ENCODE measurements at regions not wholly inside any gene's neighbourhood (a gene's known extent, or its start where the extent isn't known, plus 50 kb on each side); places are given as distances from the start of the nearest gene placed in this dataset.
"Not testable (repeated sequence)": the region's sequence is repeated elsewhere in the genome, so short reads cannot be mapped to it uniquely, and the experiment has no call there.

GRCh38 chr2:167732326-167732725, 515.1 kb downstream of the STK39 start:
- FAIRE-seq: no peak
- TF ChIP-seq POLR2A (IDR thresholded peaks at IDR 0.05; ENCODE audit: low read depth, low read length): no peak

DNA sequence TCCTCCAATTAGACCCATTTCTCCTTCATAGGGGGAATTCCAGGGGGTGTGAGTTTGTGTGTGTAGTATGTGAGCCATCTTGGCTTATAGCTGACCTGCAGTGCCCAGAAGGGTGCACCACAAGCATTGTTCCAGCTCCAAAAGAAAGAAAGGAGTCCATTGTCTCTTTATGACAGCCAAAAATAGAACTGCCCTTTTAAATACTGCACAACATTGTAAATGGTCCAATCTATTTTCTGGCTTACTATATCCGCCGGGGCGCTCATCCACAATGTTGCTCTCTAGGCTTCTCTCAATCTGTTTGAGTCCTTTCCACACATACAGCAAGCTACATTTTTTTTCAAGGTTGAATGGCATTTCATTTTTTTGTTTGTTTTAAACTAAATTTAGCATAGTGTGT, 517.5 kb downstream of the STK39 start:
- no peak for FAIRE-seq
- TF ChIP-seq POLR2A (IDR thresholded peaks at IDR 0.05; ENCODE audit: low read depth, low read length): no peak
- no peak for DNase-seq (ENCODE audit: insufficient read length, low spot score)

More at GRCh38 chr2:167732326-167732725, 515.1 kb downstream of the STK39 start:
- no peak for DNase-seq (ENCODE audit: insufficient read length, low spot score)

DNA sequence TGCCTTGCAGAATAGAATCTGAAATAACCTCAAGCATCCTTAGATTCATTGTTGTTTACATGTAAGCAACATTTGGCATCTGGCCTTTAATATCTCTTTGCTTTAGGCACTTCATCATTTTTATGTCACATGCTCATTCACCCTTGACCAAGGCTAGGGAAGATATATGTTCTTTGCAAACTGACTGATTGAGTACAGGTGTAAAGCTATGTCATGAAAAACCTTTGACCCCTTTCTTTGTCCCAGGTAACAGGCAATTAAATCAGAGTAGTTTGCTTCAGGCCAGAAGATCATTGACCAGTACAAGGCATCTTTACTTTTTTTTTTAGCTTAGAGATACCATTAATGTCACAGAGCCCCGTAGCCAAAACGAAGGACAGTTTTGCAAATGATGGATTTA, 520.6 kb downstream of the STK39 start:
- TF ChIP-seq POLR2A (IDR thresholded peaks at IDR 0.05; ENCODE audit: low read depth, low read length): no peak
- no peak for FAIRE-seq

DNA sequence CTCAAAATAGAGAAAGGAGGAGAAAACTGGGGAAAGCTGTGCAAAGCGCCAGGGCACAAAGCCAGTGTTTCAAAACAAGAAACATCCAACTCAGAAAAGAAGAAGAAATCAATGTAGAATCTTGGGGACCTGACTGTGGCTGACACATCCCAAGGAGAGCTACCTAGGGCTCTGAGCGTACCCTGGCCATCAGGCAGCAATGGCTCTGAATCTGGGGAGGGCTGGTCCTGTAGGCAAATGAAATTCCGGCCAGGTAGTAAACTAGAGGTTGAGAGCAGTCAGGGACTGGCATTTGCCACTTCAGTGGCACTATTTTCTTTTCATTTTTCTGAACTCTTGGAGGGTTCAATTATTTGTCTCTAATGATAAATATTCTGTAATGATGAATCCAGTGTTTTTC, 525.8 kb downstream of the STK39 start:
- DNase-seq (ENCODE audit: insufficient read length, low spot score): no peak
- TF ChIP-seq POLR2A (IDR thresholded peaks at IDR 0.05; ENCODE audit: low read depth, low read length): no peak
- no peak for FAIRE-seq

More for the DNA sequence above, 520.6 kb downstream of the STK39 start:
- no peak for DNase-seq (ENCODE audit: insufficient read length, low spot score)

DNA sequence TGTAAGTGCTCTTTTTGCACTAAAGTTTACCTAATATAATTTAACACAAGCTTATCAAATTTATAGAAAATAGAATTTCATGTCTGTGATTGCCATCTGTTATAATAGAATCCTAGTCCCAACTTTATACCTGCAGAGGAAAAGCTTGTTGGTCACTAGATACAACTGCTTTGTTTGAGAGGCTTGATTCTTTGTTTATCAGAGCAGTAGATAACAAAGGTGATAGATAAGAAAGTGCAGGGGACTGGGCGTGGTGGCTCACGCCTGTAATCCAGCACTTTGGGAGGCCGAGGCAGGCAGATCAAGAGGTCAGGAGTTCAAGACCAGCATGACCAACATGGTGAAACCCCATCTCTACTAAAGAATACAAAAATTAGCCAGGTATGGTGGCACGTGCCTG, 528.0 kb downstream of the STK39 start:
- FAIRE-seq (no peak), DNase-seq (ENCODE audit: insufficient read length, low spot score) (no peak)
- TF ChIP-seq POLR2A (IDR thresholded peaks at IDR 0.05; ENCODE audit: low read depth, low read length): no peak

- DNase-seq (ENCODE audit: insufficient read length, low spot score) (no peak), FAIRE-seq (no peak)
- no peak for TF ChIP-seq POLR2A (IDR thresholded peaks at IDR 0.05; ENCODE audit: low read depth, low read length)
Measured at GRCh38 chr2:167718560-167718959, 528.8 kb downstream of the STK39 start.

- FAIRE-seq (no peak), DNase-seq (ENCODE audit: insufficient read length, low spot score) (no peak)
- TF ChIP-seq POLR2A (IDR thresholded peaks at IDR 0.05; ENCODE audit: low read depth, low read length): no peak
Measured at GRCh38 chr2:167715932-167716331, 531.5 kb downstream of the STK39 start.

- DNase-seq (ENCODE audit: insufficient read length, low spot score); FAIRE-seq: not testable (repeated sequence)
Measured at GRCh38 chr2:167715498-167715897, 531.9 kb downstream of the STK39 start.

- DNase-seq (ENCODE audit: insufficient read length, low spot score): no peak
- no peak for TF ChIP-seq POLR2A (IDR thresholded peaks at IDR 0.05; ENCODE audit: low read depth, low read length)
- no peak for FAIRE-seq
Measured at GRCh38 chr2:167712275-167712674, 535.1 kb downstream of the STK39 start.

DNA sequence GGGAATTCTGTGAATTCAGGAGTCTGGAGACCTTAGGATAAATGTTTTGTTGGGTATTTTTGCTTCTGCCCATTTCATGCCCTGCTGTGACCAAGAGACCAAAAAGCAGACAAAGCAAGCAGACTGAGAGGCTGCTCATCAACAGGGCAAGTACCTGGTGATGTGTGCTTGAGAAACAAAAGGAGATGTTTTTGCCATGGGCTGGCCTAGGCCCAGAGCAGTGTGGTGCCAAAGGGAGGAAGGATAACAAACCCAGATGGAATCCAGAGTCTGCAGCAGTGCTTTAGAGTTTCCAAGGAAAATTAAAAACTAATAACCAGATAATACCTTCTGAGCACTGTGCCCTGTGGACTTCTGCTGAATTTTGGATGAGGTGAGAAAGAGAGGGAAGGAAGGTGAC, 538.4 kb downstream of the STK39 start:
- no peak for FAIRE-seq
- DNase-seq (ENCODE audit: insufficient read length, low spot score): no peak
- TF ChIP-seq POLR2A (IDR thresholded peaks at IDR 0.05; ENCODE audit: low read depth, low read length): no peak

DNA sequence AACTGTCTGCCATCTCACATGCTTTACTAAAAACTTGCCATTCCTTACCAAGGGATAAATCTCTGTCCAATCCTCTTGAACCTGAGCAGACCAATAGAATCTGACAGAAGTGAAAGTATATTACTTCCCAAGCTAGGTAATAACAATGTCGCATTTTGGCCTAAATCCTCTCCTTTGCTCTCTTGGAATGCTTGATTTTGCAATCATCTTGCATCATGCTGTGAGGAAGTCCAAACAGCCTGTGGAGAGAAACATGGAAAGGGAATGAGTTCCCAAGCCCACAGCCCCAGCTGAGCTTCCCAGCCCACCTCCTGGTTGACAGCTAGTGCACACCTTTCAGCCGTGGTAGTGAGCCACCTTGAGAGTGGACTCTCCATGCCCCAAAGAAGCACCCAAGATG, 540.6 kb downstream of the STK39 start:
- FAIRE-seq: no peak
- TF ChIP-seq POLR2A (IDR thresholded peaks at IDR 0.05; ENCODE audit: low read depth, low read length): no peak
- no peak for DNase-seq (ENCODE audit: insufficient read length, low spot score)

GRCh38 chr2:167703441-167703840, 544.0 kb downstream of the STK39 start:
- DNase-seq (ENCODE audit: insufficient read length, low spot score): no peak
- TF ChIP-seq POLR2A (IDR thresholded peaks at IDR 0.05; ENCODE audit: low read depth, low read length): no peak
- no peak for FAIRE-seq

DNA sequence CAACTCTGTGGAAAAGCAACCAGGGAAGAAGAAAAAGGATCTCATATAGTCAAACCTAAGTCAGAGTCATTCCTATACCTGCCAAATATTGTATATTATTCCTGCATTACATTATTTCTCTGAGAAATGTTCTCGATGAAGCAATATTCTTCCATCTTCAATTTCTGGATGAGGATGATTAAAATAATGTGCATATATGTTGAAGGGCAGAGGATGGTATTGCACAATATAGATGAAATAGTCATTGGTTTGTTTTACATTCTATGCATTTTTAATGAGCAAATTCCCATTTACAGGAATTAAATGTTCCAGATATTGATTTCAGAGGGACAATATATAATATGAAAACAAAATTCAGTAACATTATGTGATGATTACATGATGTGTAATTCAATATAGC, 545.2 kb downstream of the STK39 start:
- no peak for DNase-seq (ENCODE audit: insufficient read length, low spot score)
- TF ChIP-seq POLR2A (IDR thresholded peaks at IDR 0.05; ENCODE audit: low read depth, low read length): no peak
- FAIRE-seq: no peak

GRCh38 chr2:167701651-167702050, 545.7 kb downstream of the STK39 start:
- FAIRE-seq (no peak), DNase-seq (ENCODE audit: insufficient read length, low spot score) (no peak)
- TF ChIP-seq POLR2A (IDR thresholded peaks at IDR 0.05; ENCODE audit: low read depth, low read length): no peak

- DNase-seq (ENCODE audit: insufficient read length, low spot score): no peak
- TF ChIP-seq POLR2A (IDR thresholded peaks at IDR 0.05; ENCODE audit: low read depth, low read length): no peak
- no peak for FAIRE-seq
Measured at GRCh38 chr2:167697948-167698347, 549.4 kb downstream of the STK39 start.

- TF ChIP-seq POLR2A (IDR thresholded peaks at IDR 0.05; ENCODE audit: low read depth, low read length): no peak
- no peak for FAIRE-seq
Measured at GRCh38 chr2:167697194-167697593, 550.2 kb downstream of the STK39 start.

More at GRCh38 chr2:167697194-167697593, 550.2 kb downstream of the STK39 start:
- no peak for DNase-seq (ENCODE audit: insufficient read length, low spot score)

All from H54 (cell line).